ENCODE measurements at regions not wholly inside any gene's neighbourhood (a gene's known extent, or its start where the extent isn't known, plus 50 kb on each side); places are given as distances from the start of the nearest gene placed in this dataset.

GRCh38 chr12:77372494-77372893, 307.1 kb upstream of the E2F7 start:
- TF ChIP-seq, protein P1, sequence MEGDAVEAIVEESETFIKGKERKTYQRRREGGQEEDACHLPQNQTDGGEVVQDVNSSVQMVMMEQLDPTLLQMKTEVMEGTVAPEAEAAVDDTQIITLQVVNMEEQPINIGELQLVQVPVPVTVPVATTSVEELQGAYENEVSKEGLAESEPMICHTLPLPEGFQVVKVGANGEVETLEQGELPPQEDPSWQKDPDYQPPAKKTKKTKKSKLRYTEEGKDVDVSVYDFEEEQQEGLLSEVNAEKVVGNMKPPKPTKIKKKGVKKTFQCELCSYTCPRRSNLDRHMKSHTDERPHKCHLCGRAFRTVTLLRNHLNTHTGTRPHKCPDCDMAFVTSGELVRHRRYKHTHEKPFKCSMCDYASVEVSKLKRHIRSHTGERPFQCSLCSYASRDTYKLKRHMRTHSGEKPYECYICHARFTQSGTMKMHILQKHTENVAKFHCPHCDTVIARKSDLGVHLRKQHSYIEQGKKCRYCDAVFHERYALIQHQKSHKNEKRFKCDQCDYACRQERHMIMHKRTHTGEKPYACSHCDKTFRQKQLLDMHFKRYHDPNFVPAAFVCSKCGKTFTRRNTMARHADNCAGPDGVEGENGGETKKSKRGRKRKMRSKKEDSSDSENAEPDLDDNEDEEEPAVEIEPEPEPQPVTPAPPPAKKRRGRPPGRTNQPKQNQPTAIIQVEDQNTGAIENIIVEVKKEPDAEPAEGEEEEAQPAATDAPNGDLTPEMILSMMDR (IDR thresholded peaks at IDR 0.05; ENCODE audit: extremely low read depth in 1 of 2, insufficient read depth in 1 of 2, low read depth in 1 of 2, low read length in 2 of 2) = no peak
- TF ChIP-seq POLR2A (IDR thresholded peaks at IDR 0.05; ENCODE audit: low read depth, low read length) (no peak), EZH2 (IDR thresholded peaks at IDR 0.05; ENCODE audit: borderline replicate concordance, low read depth, low read length, severe bottlenecking) (no peak), MYC (IDR thresholded peaks at IDR 0.05; ENCODE audit: low read depth, low read length) (no peak), MAX (IDR thresholded peaks at IDR 0.05; ENCODE audit: insufficient read depth, insufficient read length) (no peak), POLR2AphosphoS5 (IDR thresholded peaks at IDR 0.05; ENCODE audit: insufficient read depth, low read depth, low read length) (no peak), GATA2 (IDR thresholded peaks at IDR 0.05; ENCODE audit: insufficient read depth, insufficient read length, low read depth, low read length) (no peak), FOS (IDR thresholded peaks at IDR 0.05; ENCODE audit: borderline replicate concordance, insufficient read depth, low read length) (no peak)

Measured in endothelial cell of umbilical vein (primary cell).